GM19397 (cell line): ENCODE measurements at regions not wholly inside any gene's neighbourhood (a gene's known extent, or its start where the extent isn't known, plus 50 kb on each side); places are given as distances from the start of the nearest gene placed in this dataset.

Experiments used
- ATAC-seq: cut with Tn5 transposase; IDR thresholded peaks from one replicate; pipeline ENCODE4 v1.9.1; 2021; ENCODE audit warnings: mild to moderate bottlenecking, moderate library complexity; ENCODE audit not compliant: unreplicated experiment

DNA sequence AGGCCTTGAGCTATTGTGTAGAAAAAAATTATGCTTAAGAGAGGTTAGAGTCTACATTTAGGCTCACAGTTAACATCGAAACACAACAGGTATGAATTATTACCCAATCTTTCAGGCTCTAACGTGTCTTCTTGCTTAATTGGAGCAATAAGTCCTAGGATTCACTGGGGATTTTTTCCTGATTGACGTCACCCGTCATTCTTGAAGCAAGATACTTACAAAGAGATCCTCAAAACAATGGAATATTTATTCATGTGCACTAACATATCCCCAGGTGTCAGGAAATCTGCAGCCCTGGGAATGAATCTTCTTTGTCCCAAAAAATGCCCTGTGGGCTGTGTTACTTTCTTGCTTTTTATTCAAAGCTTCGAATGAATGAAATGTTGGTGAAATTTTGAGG, 413.5 kb downstream of the NFIB start:
- ATAC-seq, result no peak

DNA sequence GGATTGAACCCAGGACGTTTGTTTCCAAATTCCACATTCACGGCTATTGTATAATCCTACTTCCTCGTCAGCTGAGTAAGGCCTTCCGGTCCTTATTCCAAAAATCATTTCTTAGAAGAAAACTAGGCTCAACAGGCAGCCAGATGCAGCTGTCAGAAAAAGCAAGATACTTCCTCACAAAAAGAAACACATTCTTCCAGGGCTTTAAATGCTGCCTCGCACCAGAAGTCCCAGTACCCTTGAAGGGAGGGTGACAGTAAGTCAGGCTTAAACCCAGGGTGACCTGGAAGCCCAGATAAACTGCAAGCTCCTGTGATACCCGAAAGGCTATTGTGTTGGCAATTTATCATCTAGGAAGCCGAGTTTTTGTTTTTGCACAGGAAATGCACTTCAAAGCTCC, 414.0 kb downstream of the NFIB start:
- no peak for ATAC-seq

DNA sequence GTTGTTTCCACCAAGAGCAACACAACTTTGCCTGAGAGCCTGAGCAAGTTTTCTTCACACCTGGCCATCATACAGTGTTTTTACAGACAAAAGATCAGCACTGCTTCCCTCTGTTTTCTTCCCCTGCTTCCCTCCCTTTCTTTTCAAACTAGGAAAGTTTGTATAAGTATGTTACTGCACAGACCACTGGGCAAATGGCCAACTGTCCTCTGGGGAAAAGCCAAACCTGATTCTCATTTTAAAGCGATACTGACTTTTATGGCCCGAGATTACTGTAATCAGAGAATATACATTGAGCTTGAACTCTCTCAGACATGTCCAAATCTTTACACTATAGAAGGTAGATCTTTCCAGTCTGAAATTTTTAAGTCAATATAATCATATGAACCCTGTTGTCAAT, 415.0 kb downstream of the NFIB start:
- no peak for ATAC-seq

DNA sequence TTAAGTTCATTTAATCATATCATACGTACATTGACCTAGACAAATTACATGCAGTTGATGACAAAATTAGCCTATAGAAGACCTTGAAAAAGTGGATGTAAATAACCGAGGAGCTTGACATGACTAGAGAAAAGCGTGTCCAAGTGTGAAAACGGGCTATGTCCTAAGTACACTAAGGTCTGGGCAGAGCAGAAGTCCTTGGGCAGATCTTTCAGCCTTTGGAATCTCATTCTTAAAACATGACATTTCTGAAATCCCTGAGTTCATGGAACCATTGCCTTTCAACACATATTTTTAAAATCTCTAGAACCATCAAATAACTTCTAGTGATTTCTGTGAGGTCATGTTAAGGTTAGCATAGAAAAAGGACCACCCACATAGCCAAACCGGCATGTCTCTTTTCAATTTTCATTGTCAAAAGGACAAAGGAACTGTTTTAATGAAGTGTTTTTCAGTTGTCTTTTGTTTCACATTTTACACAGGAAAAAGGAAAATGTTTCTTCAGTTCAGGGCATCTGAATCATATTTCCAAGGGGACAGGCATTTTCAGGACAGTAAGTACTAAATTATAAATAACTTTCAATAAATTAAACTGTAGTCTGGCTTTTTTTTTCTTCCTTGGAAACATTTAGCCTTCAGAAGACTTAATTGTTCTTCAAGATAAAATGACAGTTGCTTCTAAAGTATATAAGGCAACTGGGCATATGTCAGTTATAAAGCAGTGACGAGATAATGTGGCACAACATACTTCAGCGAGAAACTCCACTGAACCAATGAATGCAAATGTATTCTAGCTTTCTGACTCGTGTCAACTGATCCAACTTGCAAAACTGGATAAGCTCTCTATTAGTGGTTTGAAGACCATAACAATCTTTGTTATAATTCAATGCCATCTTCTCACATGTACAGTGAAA, 416.8 kb downstream of the NFIB start:
- ATAC-seq, result no peak

DNA sequence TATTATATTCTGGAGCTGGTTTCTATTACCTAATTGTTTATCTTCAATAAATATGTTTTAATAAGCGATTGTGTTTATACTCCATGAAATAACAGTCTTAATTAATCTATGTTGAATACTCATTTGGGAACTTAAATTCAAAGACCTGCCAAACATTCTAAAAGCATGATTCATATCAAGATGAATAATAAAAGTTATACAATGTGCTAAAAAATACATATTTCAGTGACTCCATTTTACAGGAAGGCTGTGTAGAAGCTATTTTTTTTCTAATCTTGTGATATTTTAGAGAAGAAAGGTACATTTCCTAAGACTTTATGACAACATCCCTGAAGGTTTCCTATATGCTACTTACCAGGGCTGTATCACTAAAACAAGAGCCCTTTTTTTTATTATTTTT, 417.9 kb downstream of the NFIB start:
- no peak for ATAC-seq

DNA sequence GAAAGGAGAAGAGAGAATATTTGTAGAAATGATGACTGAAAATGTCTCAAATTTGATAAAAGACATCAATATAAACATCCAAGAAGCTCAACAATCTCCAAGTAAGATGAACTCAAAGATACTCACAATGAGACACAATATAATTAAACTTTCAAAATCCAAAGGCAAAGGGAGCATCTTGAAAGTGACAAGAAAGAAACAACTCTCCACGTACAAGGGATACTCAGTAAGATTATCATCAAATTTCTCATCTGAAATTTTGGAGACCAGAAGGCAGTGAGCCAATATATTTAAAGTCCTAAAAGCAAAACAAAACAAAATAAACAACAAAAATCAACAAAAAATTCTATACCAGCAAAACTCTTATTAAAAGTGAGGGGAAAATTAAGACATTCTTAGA, 428.7 kb downstream of the NFIB start:
- no peak for ATAC-seq

DNA sequence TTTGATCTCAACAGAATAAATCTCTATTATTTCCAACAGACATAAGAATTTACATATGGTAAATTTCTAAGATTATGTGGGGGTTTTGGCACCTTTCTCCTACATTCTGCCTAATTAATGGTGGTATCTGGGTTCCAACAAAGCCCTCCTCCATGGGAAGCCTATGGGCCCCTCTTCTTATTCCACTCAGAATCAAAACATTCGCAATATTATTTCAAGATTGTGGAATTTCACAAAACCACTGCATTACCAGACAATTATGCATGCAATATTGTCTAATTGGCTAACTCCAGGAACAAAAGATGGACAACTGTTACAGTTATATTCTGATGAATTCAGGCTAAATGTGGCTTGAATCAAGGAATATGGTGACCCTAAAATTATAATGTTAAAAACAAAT, 434.0 kb downstream of the NFIB start:
- ATAC-seq, result no peak

DNA sequence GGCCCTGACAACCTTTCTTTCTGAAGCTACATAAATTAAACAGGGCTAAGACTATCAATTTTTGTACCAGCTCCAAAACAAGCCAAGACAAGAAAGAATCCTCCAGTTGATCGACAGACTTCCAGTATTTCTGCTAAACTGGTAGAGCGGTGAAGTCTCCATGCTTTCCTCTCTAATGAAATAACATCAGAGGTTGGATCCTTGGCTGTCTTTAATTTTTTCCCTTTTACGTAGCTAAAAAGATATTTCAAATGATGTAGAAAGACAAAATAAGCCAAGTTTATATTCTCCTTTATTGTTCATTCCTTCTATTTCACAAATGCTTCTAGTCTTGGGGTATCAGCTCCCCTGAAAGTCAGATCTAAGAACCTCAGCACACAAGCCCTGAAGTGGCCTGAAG, 434.9 kb downstream of the NFIB start:
- ATAC-seq, result no peak

DNA sequence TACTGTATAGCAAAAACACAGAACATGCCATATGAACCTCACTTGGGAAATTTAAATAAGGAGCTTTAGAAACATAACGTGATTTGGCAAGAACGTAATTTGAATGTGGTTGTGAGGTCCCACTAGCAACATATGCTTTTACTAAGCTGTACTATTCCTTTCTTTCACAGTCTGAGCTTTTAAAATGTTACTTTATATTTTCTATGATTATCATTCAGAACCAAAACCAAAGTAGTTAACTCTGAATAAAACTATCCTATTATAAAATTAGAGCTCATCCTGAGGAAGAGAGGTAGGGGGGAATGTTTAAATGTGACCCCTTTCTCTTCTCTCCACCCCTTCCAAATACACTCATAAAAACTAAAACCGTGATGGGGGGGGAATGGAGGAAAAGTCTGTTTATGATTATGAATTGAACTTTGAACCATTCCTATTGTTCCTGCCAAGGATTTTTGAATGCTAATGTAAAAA, 435.7 kb downstream of the NFIB start:
- ATAC-seq, result no peak

DNA sequence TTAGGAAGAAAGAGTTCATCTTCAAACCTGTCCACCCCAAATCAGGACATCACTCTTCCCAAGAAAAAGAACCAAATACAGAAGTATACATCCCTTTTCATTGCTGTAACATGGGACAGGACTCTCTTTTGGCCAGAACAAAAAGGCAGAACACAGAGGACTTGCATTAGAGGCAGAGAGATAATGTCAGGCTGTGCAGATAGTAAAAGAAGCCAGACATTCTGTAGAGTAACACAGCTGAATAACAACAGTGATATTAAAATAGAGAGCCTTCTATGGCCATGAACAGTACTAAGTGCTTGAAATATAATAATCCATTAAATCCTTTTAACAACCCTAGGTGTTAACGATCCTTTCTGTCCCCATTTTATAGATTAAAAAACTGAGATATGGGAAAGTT, 437.2 kb downstream of the NFIB start:
- ATAC-seq, result no peak

DNA sequence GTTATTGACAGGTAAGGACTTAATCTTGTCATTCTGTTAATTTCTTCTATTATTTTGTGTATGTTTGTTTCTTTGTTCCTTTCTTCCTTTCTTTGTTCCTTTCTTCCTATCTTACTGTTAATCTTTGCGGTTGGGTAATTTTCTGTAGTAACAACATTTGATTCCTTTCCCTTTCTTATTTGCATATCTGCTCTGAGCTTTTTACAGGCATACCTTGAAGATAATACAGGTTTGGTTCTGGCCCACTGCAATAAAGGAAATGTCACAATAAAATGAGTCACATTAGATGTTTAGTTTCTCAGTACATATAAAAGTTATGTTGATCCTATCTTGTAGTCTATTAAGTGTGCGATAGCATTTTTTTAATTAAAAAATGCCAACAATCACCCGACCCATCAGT, 440.7 kb downstream of the NFIB start:
- ATAC-seq, result no peak

DNA sequence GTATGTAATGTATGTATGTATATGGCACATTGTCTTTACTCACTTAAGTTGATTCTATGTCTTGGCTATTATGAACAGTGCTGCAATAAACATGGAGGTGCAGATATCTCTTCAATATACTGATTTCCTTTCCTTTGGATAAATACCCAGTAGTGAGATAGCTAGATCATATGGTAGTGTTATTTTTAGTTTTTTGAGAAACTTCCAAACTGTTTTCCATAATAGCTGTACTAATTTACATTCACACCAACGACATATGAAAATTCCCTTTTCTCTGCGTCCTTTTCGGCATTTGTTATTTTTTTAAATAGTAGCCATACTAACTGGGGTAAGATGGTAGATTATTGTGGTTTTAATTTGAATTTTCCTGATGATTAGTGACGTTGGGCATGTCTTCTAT, 445.6 kb downstream of the NFIB start:
- no peak for ATAC-seq

DNA sequence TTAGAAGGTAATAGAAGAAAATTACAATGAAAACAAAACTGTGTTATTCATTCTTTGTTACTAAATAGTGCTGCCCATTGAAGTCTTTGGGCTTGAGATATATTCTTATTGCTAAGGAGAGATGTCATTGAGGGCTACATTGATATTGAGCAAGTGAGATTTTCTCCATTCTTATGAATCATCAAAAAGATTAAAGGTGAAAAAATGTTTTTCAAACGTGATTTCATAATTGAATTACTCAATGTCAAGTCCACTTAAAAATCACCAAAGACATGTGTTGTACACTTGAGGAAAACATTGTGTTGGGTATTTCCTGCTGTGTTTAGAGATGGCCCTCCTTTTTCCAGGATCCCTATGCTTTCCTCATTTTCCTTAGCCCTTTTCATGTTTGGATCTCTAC, 448.1 kb downstream of the NFIB start:
- ATAC-seq, result no peak

DNA sequence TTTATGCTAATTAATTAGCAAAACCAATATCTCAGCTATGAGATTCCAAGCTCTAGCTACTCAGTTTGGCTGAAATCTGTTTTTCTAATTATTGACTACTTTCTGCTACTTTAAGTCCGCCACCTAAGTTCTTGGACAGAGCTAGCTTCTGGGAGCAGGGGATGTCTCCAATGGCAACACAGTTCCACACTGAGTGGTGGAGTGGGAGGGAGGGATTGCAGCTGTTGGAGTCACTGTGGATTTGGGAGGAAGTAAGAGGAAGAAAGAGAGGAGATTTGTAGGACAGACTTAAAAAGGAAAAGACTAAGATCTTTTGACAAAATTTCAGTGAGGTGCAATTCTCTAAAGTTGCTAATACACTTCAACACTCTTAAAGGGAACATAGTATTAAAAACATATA, 450.8 kb downstream of the NFIB start:
- ATAC-seq, result no peak

DNA sequence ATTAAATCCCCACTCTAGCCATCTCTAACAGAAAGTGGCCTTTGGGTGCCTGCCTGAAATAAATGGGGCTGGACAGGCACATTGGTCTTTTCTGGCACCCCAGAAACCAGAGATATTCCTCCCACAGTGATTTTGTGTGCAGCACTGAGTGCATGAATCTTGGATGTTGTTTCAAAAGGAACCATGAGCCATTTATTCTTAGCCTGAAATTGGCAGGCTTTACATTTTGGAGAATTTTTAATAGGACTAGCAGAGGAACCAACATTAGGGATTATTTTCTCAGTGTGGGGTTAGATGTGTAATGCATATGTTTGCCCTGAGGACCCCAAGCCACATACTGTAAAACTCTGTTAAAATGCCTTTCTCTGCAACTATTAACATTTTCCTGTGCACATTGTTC, 451.3 kb downstream of the NFIB start:
- ATAC-seq, result no peak

DNA sequence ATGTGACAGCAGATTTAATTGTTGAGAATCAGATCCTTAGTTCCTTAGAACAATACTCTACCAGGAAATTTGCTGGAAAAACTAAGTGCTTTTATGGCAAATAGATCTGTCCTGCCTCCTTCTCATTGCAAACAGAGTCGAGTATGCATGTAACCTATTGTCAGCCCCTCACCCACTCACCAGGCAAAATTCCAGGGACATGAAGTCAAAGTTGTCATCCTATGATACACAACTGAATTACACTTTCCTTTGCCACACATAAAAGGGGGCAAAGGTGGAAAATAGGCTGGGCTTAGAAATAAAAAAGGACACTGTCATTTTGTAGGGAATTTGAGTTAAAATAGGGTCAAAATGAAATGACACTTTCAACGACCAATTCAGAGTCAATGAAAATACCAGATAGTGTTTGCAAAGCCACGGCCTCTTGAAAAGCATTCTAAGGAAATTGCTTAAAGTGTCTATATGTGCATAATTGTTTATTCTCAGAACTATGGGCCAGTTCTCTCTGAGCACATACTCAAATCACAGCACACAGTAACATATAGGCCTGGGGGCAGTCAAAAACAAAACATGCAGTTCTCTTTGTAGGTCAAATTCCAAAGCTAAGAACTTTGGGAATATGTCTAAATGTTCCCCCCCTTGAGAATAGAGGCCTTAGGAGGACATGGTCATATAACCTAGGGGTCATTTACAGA, 452.8 kb downstream of the NFIB start:
- ATAC-seq, result no peak

DNA sequence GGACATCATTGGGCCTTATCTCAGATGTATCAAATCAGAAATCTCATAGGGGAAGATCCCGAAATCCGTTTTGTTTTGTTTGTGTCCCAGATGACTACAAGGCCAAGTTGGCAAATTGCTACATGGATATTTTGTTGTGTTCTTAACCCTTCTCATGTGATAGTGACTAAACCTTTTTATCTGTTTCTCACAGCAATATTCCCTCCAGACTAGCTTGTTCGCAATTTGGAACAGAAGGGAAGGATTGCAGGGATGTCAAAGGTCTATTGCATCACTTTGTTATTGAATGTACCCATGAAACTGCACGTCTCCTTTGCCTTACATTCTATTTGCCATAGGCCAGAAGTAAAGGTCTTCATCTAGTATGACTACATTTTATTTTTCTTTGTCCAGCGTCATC, 453.9 kb downstream of the NFIB start:
- no peak for ATAC-seq

DNA sequence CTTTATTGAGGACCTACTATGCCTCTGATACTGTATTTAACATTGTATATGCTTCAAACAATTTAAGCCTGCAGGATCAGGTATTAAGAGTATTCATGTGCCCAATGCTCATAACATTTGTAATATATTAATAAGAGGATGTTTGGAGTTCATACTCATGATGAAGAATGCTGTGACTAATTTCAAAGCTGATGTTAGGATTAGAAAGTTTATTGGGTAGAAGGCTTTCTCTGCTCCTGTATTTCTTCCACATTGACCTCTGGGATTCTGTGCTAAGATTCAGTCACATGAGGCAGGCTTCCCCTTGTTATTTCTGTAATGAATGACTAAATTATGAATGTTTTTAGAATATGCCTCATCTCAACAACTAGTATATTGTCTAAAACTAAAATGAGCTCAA, 456.4 kb downstream of the NFIB start:
- no peak for ATAC-seq

DNA sequence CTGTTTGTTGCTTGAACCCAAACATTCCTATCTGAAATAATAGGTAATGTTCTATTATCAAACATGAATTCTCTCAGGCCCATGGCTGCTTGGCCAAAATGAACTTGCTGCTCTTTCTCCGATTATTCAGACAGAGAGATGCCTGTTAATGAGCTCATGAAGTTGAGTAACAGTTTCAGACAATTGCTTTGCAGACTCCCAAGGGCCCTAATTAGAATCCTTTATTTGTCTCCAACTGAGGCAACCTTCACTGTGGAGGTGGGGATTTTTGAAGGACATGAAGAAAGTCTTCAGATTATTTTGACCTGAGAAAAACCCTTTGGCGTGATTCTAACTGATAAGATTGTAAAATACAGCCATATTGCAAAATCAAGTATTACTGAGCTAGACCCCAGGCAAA, 466.7 kb downstream of the NFIB start:
- no peak for ATAC-seq

DNA sequence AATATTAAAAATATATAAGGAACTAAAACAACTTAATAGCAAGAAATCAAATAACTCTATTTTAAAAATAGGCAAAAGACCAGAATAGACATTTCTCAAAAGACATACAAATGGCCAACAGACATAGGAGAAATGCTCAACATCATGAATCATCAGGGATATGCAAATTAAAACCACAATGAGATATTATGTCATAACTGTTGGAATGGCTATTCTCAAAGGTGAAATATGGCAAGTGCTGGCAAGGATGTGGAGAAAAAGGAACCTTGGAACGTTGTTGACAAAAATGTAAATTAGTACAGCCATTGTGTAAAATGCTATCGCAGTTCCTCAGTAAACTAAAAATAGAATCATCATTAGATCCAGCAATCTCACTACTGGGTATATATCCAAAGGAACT, 468.5 kb downstream of the NFIB start:
- ATAC-seq, result no peak

DNA sequence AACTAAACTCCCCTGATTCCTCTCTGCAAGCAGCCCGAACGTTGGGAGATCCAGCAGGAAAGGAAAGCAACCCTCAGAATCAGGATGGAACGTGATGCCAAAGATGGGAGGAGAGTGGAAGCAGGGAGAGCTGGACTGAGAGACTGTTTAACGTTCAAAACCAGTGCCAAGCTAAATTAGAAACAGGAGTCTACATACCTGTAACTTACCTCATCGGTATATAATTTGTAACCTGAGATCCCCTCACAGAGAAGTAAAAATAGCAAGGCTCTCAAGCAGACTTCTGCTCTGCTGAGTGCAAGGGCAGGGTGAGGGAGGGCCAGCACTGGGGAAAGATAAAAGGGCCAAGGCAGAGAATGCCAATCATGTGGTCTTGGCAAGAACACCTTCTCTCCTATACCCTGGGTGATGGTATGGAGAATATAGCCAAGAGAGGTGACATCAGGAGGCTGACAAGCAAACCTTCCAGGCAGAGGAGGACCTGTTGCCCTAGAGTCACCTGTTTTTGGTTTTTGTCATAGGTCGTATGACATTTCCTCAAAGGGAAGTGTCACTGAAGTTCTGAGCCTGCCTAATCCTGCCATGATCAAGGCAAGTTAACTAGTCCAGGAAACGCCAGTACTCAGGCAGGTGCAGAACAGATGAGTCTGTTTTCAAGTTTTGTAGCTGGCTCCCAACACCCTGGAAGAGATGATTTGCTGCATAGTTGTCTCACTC, 472.0 kb downstream of the NFIB start:
- ATAC-seq, result no peak

DNA sequence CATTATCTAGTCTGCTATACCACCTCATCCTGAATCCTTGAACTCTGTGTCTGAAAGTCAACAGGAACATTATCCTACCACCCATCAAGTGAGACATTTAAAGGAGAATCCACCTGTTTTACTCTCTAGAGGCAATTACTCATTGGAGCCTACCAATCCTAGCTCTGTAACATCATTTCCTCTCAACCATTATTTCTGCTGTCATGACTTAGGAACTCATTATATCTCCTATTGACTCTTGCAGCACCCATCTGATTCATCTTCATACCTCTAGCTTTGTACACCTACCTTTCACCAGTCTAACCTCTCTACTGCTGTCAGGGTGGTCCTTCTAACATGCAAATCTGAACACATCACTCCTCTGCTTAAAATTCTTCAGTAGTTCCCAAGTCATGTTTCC, 481.5 kb downstream of the NFIB start:
- no peak for ATAC-seq
